A673 (cell line): ENCODE measurements at regions not wholly inside any gene's neighbourhood (a gene's known extent, or its start where the extent isn't known, plus 50 kb on each side); places are given as distances from the start of the nearest gene placed in this dataset.

Experiments
- BruUV-seq: library from RNA; stranded (reverse); fragments of 400-500 nt; replicated peaks from 2 replicates; lab custom pipeline; 2021; lab: Mats Ljungman, UMichigan
- CTCF ChIA-PET: fragments of 300-600 bp; sonication (Branson Sonifier 250); formaldehyde crosslinking; loops from one replicate; lab custom pipeline; 2022; ENCODE audit warnings: antibody characterized with exemption; lab: Charles Lee
- POLR2A ChIA-PET: fragments of 300-600 bp; sonication (Branson Sonifier 250); formaldehyde crosslinking; loops from one replicate; lab custom pipeline; 2022; ENCODE audit warnings: antibody characterized with exemption; ENCODE audit not compliant: low non-redundant PET; lab: Charles Lee
- DNase-seq: peaks from one replicate; pipeline ENCODE4 v3.0.0-alpha.2; 2015; ENCODE audit warnings: low spot score
- H3K27ac ChIP-seq: fragments of 200-600 bp; sonication (generic); 2 replicates; pipeline ENCODE4 v1.5.1; 2016; ENCODE audit warnings: mixed run types, low read depth, mild to moderate bottlenecking, mixed read lengths, antibody characterized with exemption, low read length; ENCODE audit not compliant: poor library complexity, severe bottlenecking
- H3K27me3 ChIP-seq: fragments of 200-600 bp; sonication (generic); replicated peaks from 2 replicates; pipeline ENCODE4 v1.6.1; 2017; ENCODE audit warnings: mixed run types, low read depth, mild to moderate bottlenecking, mixed read lengths, antibody characterized with exemption, low read length; ENCODE audit not compliant: insufficient read depth, poor library complexity
- H3K36me3 ChIP-seq: fragments of 200-600 bp; sonication (generic); 2 replicates; pipeline ENCODE4 v1.6.1; 2016; ENCODE audit warnings: mixed run types, mild to moderate bottlenecking, mixed read lengths, antibody characterized with exemption, low read length; ENCODE audit not compliant: insufficient read depth, poor library complexity, severe bottlenecking
- H3K4me1 ChIP-seq: fragments of 200-600 bp; sonication (generic); 2 replicates; pipeline ENCODE4 v1.6.1; 2017; ENCODE audit warnings: mixed run types, mild to moderate bottlenecking, mixed read lengths, antibody characterized with exemption, low read length; ENCODE audit not compliant: insufficient read depth, poor library complexity, severe bottlenecking
- H3K4me3 ChIP-seq: fragments of 200-600 bp; sonication (generic); 2 replicates; pipeline ENCODE4 v1.5.1; 2016; ENCODE audit warnings: low read depth, mixed run types, mild to moderate bottlenecking, mixed read lengths, low read length; ENCODE audit not compliant: poor library complexity, severe bottlenecking
- H3K9me3 ChIP-seq: fragments of 200-600 bp; sonication (generic); 2 replicates; pipeline ENCODE4 v1.6.1; 2016; ENCODE audit warnings: mixed run types, low read depth, mild to moderate bottlenecking, mixed read lengths, antibody characterized with exemption, low read length; ENCODE audit not compliant: poor library complexity, severe bottlenecking
- CTCF ChIP-seq: fragments of 300-800, 200-600 bp; sonication (generic); conservative IDR thresholded peaks from 2 replicates; pipeline ENCODE4 v1.5.1; 2017; ENCODE audit warnings: low read depth, mild to moderate bottlenecking, antibody characterized with exemption, low read length, moderate library complexity, mixed read lengths
- EZH2 ChIP-seq: fragments of 200-600 bp; sonication (generic); IDR thresholded peaks from 2 replicates; pipeline ENCODE4 v1.6.1; 2017; ENCODE audit warnings: borderline replicate concordance, low read depth, mild to moderate bottlenecking, mixed read lengths, antibody characterized with exemption, low read length; ENCODE audit not compliant: poor library complexity, severe bottlenecking
- intact Hi-C: fragments of 100-400 bp; cut with micrococcal nuclease; formaldehyde crosslinking; loops from one replicate; pipeline ENCODE4 v1.10.0; 2022; ENCODE audit not compliant: unreplicated experiment

- no TSS peak for BruUV-seq
- TF ChIP-seq EZH2, result no peak
- TF ChIP-seq CTCF, result no peak
- POLR2A ChIA-PET, result no interaction called here
Measured at GRCh38 chr12:89994911-89995310, 286.3 kb upstream of the ATP2B1 start.

GRCh38 chr12:89993632-89994031 lies 285.0 kb upstream of the ATP2B1 start:
- TF ChIP-seq CTCF (no peak), EZH2 (no peak)
- intact Hi-C loops, result no loop called here

More at GRCh38 chr12:89994911-89995310, 286.3 kb upstream of the ATP2B1 start:
- Histone ChIP-seq H3K36me3 (no peaks in the 10 kb centered on the region), H3K27ac (no peak overlapping the region), H3K4me1 (peaks cover 28% of the 10 kb centered on the region), H3K27me3 (peaks cover 3% of the 10 kb centered on the region), H3K4me3 (no peak overlapping the region), H3K9me3 (no peaks in the 10 kb centered on the region)
- intact Hi-C loops, result no loop called here
- CTCF ChIA-PET, result no interaction called here
- DNase-seq, result no peak

GRCh38 chr12:89992668-89993451 lies 284.2 kb upstream of the ATP2B1 start:
- Histone ChIP-seq H3K9me3 (no peaks in the 10 kb centered on the region), H3K4me3 (no peak overlapping the region), H3K36me3 (no peaks in the 10 kb centered on the region), H3K27ac (no peak overlapping the region), H3K4me1 (peaks cover 20% of the 10 kb centered on the region), H3K27me3 (peaks cover 3% of the 10 kb centered on the region)
- ChIA-PET CTCF (no interaction called here), POLR2A (no interaction called here)
- TF ChIP-seq EZH2, result no peak
- TF ChIP-seq CTCF, result no peak
- DNase-seq, result peak; percentile 89
- no TSS peak for BruUV-seq
- intact Hi-C loops, result no loop called here

More at GRCh38 chr12:89993632-89994031, 285.0 kb upstream of the ATP2B1 start:
- ChIA-PET CTCF (no interaction called here), POLR2A (no interaction called here)
- no peak for DNase-seq
- H3K9me3 ChIP-seq, result no peaks in the 10 kb centered on the region
- no peaks in the 10 kb centered on the region for H3K36me3 ChIP-seq
- no TSS peak for BruUV-seq
- H3K4me1 ChIP-seq, result peaks cover 20% of the 10 kb centered on the region
- no peak overlapping the region for H3K27ac ChIP-seq
- H3K4me3 ChIP-seq, result no peak overlapping the region
- H3K27me3 ChIP-seq, result peaks cover 3% of the 10 kb centered on the region
